ENCODE measurements at regions not wholly inside any gene's neighbourhood (a gene's known extent, or its start where the extent isn't known, plus 50 kb on each side); places are given as distances from the start of the nearest gene placed in this dataset.

DNA sequence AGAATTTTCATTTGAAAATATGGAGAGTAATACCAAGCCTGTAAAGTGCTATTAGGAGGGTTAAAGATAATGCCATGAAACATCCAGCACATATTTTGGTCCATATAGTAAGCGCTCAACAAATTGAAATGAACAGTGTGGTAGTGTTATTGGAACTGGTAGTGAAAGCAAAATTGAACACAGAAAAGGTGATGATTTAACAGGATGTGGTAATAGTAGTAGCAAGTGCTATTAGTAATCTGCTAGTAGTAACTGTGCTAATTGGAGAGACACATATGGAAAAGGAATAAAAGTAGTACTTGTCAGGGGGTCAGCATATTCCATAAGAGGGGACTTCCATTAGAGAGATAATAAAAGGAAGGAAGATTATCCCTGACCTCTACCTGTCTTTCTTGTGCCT lies 187.3 kb downstream of the HTR1A start:
- TF ChIP-seq, protein P1, sequence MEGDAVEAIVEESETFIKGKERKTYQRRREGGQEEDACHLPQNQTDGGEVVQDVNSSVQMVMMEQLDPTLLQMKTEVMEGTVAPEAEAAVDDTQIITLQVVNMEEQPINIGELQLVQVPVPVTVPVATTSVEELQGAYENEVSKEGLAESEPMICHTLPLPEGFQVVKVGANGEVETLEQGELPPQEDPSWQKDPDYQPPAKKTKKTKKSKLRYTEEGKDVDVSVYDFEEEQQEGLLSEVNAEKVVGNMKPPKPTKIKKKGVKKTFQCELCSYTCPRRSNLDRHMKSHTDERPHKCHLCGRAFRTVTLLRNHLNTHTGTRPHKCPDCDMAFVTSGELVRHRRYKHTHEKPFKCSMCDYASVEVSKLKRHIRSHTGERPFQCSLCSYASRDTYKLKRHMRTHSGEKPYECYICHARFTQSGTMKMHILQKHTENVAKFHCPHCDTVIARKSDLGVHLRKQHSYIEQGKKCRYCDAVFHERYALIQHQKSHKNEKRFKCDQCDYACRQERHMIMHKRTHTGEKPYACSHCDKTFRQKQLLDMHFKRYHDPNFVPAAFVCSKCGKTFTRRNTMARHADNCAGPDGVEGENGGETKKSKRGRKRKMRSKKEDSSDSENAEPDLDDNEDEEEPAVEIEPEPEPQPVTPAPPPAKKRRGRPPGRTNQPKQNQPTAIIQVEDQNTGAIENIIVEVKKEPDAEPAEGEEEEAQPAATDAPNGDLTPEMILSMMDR (IDR thresholded peaks at IDR 0.05), result no peak
- no peak for TF ChIP-seq EZH2 (IDR thresholded peaks at IDR 0.05)
